H9 (cell line): ENCODE measurements at regions not wholly inside any gene's neighbourhood (a gene's known extent, or its start where the extent isn't known, plus 50 kb on each side); places are given as distances from the start of the nearest gene placed in this dataset.

ENCODE experiments used
- DNase-seq: peaks from one replicate; pipeline ENCODE4 v3.0.0-alpha.2; 2017
- H2AFZ ChIP-seq: one replicate; pipeline ENCODE4 v1.6.1; 2013; ENCODE audit warnings: mild to moderate bottlenecking, low read length, control low read depth, moderate library complexity
- H2AK5ac ChIP-seq: 2 replicates; pipeline ENCODE4 v1.6.1; 2013; ENCODE audit warnings: low read length, control low read depth, mixed read lengths; ENCODE audit not compliant: insufficient read length
- H2BK120ac ChIP-seq: one replicate; pipeline ENCODE4 v1.6.1; 2013; ENCODE audit warnings: low read depth, mild to moderate bottlenecking, low read length, control low read depth, inconsistent platforms; ENCODE audit not compliant: poor library complexity, severe bottlenecking
- H2BK12ac ChIP-seq: 2 replicates; pipeline ENCODE4 v1.6.1; 2013; ENCODE audit warnings: low read length, control low read depth, mixed read lengths, low read depth; ENCODE audit not compliant: insufficient read length
- H2BK15ac ChIP-seq: 2 replicates; pipeline ENCODE4 v1.6.1; 2013; ENCODE audit warnings: low read depth, low read length, control low read depth
- H2BK20ac ChIP-seq: one replicate; pipeline ENCODE4 v1.6.1; 2013; ENCODE audit warnings: low read depth, mild to moderate bottlenecking, low read length, control low read depth, inconsistent platforms; ENCODE audit not compliant: poor library complexity, severe bottlenecking
- H2BK5ac ChIP-seq: 2 replicates; pipeline ENCODE4 v1.6.1; 2013; ENCODE audit warnings: low read length, control low read depth, mixed read lengths; ENCODE audit not compliant: insufficient read length
- H3K14ac ChIP-seq: 2 replicates; pipeline ENCODE4 v1.6.1; 2013; ENCODE audit warnings: low read length, control low read depth; ENCODE audit not compliant: insufficient read depth
- H3K18ac ChIP-seq: 2 replicates; pipeline ENCODE4 v1.6.1; 2013; ENCODE audit warnings: low read depth, mild to moderate bottlenecking, mixed read lengths, low read length, control low read depth; ENCODE audit not compliant: insufficient read length
- H3K23ac ChIP-seq: 2 replicates; pipeline ENCODE4 v1.6.1; 2013; ENCODE audit warnings: low read length, control low read depth, mixed read lengths, low read depth; ENCODE audit not compliant: insufficient read length
- H3K23me2 ChIP-seq: 2 replicates; pipeline ENCODE4 v1.6.1; 2013; ENCODE audit warnings: low read depth, mild to moderate bottlenecking, mixed read lengths, low read length, control low read depth; ENCODE audit not compliant: insufficient read length, poor library complexity, severe bottlenecking
- H3K27ac ChIP-seq: 2 replicates; pipeline ENCODE4 v1.5.1; 2013; ENCODE audit warnings: low read length, control low read depth, mixed read lengths, low read depth; ENCODE audit not compliant: insufficient read length
- H3K27me3 ChIP-seq: 2 replicates; pipeline ENCODE4 v1.6.1; 2013; ENCODE audit warnings: low read length, control low read depth, inconsistent platforms; ENCODE audit not compliant: insufficient read depth
- H3K4ac ChIP-seq: 2 replicates; pipeline ENCODE4 v1.6.1; 2013; ENCODE audit warnings: low read depth, mild to moderate bottlenecking, control low read depth, inconsistent platforms, low read length, moderate library complexity
- H3K4me1 ChIP-seq: 2 replicates; pipeline ENCODE4 v1.6.1; 2013; ENCODE audit warnings: low read length, control low read depth, inconsistent platforms; ENCODE audit not compliant: insufficient read depth
- H3K4me2 ChIP-seq: 2 replicates; pipeline ENCODE4 v1.6.1; 2013; ENCODE audit warnings: low read length, control low read depth, mixed read lengths; ENCODE audit not compliant: insufficient read length, insufficient read depth
- H3K56ac ChIP-seq: 2 replicates; pipeline ENCODE4 v1.6.1; 2013; ENCODE audit warnings: low read depth, mild to moderate bottlenecking, mixed read lengths, low read length, control low read depth; ENCODE audit not compliant: insufficient read length
- H3K79me1 ChIP-seq: 2 replicates; pipeline ENCODE4 v1.6.1; 2013; ENCODE audit warnings: low read depth, mild to moderate bottlenecking, moderate library complexity, low read length, control low read depth, inconsistent platforms; ENCODE audit not compliant: insufficient read depth, poor library complexity, severe bottlenecking
- H3K79me2 ChIP-seq: 2 replicates; pipeline ENCODE4 v1.6.1; 2013; ENCODE audit warnings: low read length, control low read depth, inconsistent platforms; ENCODE audit not compliant: insufficient read depth
- H3K9ac ChIP-seq: 2 replicates; pipeline ENCODE4 v1.6.1; 2013; ENCODE audit warnings: low read length, control low read depth, mixed read lengths; ENCODE audit not compliant: insufficient read length; ENCODE audit errors: extremely low read depth
- H3K9me3 ChIP-seq: one replicate; pipeline ENCODE4 v1.6.1; 2013; ENCODE audit warnings: low read depth, low read length, inconsistent platforms; ENCODE audit not compliant: control insufficient read depth
- H3T11ph ChIP-seq: one replicate; pipeline ENCODE4 v1.6.1; 2013; ENCODE audit warnings: mild to moderate bottlenecking, low read length, control low read depth, inconsistent platforms
- H4K20me1 ChIP-seq: one replicate; pipeline ENCODE4 v1.6.1; 2013; ENCODE audit not compliant: control insufficient read depth, insufficient read length, insufficient read depth
- H4K5ac ChIP-seq: 2 replicates; pipeline ENCODE4 v1.6.1; 2013; ENCODE audit warnings: low read depth, mild to moderate bottlenecking, mixed read lengths, low read length, control low read depth; ENCODE audit not compliant: insufficient read length
- H4K8ac ChIP-seq: replicated peaks from 2 replicates; pipeline ENCODE4 v1.6.1; 2013; ENCODE audit warnings: low read length, control low read depth, mixed read lengths, low read depth; ENCODE audit not compliant: insufficient read length
- H4K91ac ChIP-seq: 2 replicates; pipeline ENCODE4 v1.6.1; 2013; ENCODE audit warnings: low read depth, mild to moderate bottlenecking, moderate library complexity, mixed read lengths, low read length, control low read depth; ENCODE audit not compliant: insufficient read length
- H3K27ac Mint-ChIP-seq, 3 experiments: 2 replicates in 2 of 3; 3 replicates in 1 of 3; pipeline ENCODE4 v1.8.0; 2020 to 2021; ENCODE audit warnings: mixed read lengths in 3 of 3, mild to moderate bottlenecking in 1 of 3, moderate library complexity in 1 of 3
- H3K27me3 Mint-ChIP-seq: 2 replicates; pipeline ENCODE4 v1.8.0; 2021; ENCODE audit warnings: low read depth, mild to moderate bottlenecking, moderate library complexity, mixed read lengths
- H3K36me3 Mint-ChIP-seq, 3 experiments: 2 replicates in 2 of 3; 3 replicates in 1 of 3; pipeline ENCODE4 v1.8.0; 2020 to 2021; ENCODE audit warnings: low read depth in 3 of 3, mixed read lengths in 3 of 3; ENCODE audit not compliant: insufficient read depth in 1 of 3
- H3K4me1 Mint-ChIP-seq, 2 experiments: 2 replicates each; pipeline ENCODE4 v1.8.0; 2020; ENCODE audit warnings: mixed read lengths in 2 of 2
- H3K4me3 Mint-ChIP-seq, 2 experiments: 2 replicates in 1 of 2; 3 replicates in 1 of 2; pipeline ENCODE4 v1.8.0; 2020 to 2021; ENCODE audit warnings: mild to moderate bottlenecking in 2 of 2, mixed read lengths in 2 of 2, moderate library complexity in 1 of 2
- H3K9me3 Mint-ChIP-seq, 2 experiments: 2 replicates in 1 of 2; 3 replicates in 1 of 2; pipeline ENCODE4 v1.8.0; 2020; ENCODE audit warnings: mild to moderate bottlenecking in 2 of 2, mixed read lengths in 2 of 2, moderate library complexity in 1 of 2
- CTCF ChIP-seq: fragments of 200-600 bp; sonication (generic); conservative IDR thresholded peaks from 3 replicates; pipeline ENCODE4 v1.8.0; 2021; ENCODE audit warnings: antibody characterized with exemption, mild to moderate bottlenecking
- WGBS: extraction: QIAGEN DNeasy Blood & Tissue Kit; methylation state at CpG from one replicate; pipeline ENCODE4 v1.1.7; 2013; ENCODE audit warnings: missing lambda C conversion rate, low lambda C conversion rate, mixed read lengths; ENCODE audit not compliant: insufficient read length; ENCODE audit errors: extremely low coverage; 5-methylcytosine and 5-hydroxymethylcytosine counted together

DNA sequence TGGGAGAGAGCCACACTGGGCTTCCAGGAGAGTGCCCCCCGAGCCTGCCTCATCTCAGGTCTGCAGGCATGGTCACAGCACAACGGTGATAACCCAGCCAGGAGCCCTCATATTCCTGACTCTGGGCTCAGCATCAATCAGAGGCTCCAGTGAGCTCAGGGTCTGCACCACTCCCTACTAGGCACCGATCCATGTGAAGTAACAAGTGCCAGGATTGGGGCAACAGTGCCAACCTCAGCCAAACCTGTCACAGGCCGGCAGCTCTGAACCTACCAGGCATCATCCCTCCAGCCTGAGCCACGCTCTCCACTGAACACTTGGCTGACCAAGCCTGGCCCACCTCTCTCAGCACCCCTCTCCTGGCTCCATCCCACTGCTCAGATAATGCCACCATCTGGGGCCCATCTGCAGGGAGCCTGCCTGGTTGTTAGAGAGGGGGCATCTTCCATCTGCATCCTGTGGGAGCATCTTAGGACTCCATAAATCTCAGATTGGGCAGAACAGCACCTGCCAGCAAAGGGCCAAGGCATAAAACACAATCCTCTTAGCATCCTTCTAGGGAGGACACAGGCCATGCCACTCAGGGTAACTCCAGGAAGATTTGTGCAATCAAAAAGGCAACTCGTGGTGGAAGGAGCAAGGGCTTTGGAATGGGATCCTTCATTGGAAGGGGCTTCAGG is 213.7 kb upstream of the CSF3R start:
- H3K18ac ChIP-seq: no peak overlapping the region

More for the DNA sequence above, 213.7 kb upstream of the CSF3R start:
- no CpG with 5 or more reads among the region's 6 CpGs for WGBS
- no peak for TF ChIP-seq CTCF
- Histone ChIP-seq H2AK5ac (no peak overlapping the region), H3K4me1 (no peaks in the 10 kb centered on the region), H2BK120ac (no peak overlapping the region), H4K8ac (no peak overlapping the region), H3K56ac (no peak overlapping the region), H3K79me2 (no peaks in the 10 kb centered on the region), H2BK5ac (no peak overlapping the region), H3K14ac (no peak overlapping the region; the same call in 1 of the 2 replicates), H3K4ac (no peak overlapping the region), H4K5ac (no peak overlapping the region), H3K27ac (no peak overlapping the region), H3K4me2 (no peak overlapping the region), H2BK15ac (no peak overlapping the region), H4K20me1 (no peaks in the 10 kb centered on the region), H2BK20ac (no peak overlapping the region), H3K23ac (no peak overlapping the region), H3T11ph (no peak overlapping the region), H3K79me1 (no peaks in the 10 kb centered on the region), H3K23me2 (no peaks in the 10 kb centered on the region), H3K27me3 (no peaks in the 10 kb centered on the region), H3K9ac (no peak overlapping the region), H2BK12ac (no peak overlapping the region), H4K91ac (no peak overlapping the region), H2AFZ (no peak overlapping the region), H3K9me3 (no peaks in the 10 kb centered on the region)
- no peak overlapping the region for H3K27ac Mint-ChIP-seq
- no peak overlapping the region for H3K4me3 Mint-ChIP-seq
- DNase-seq: no peak
- peaks cover 24% of the 10 kb centered on the region for H3K27me3 Mint-ChIP-seq
- peaks cover 7 to 15% of the 10 kb centered on the region in 2 experiments for H3K4me1 Mint-ChIP-seq
- H3K9me3 Mint-ChIP-seq: no peaks in the 10 kb centered on the region; a peak in 1 of 5 replicates
- H3K36me3 Mint-ChIP-seq: no peaks in the 10 kb centered on the region; a peak in 1 of 7 replicates
